ACC112 (cell line): ENCODE measurements at regions not wholly inside any gene's neighbourhood (a gene's known extent, or its start where the extent isn't known, plus 50 kb on each side); places are given as distances from the start of the nearest gene placed in this dataset.
"Not testable (repeated sequence)": the region's sequence is repeated elsewhere in the genome, so short reads cannot be mapped to it uniquely, and the experiment has no call there.

ENCODE experiments used
- H2AFZ ChIP-seq: fragments of 200-600 bp; sonication (generic); one replicate; pipeline ENCODE4 v1.6.0; 2017; ENCODE audit warnings: antibody characterized with exemption, low read length; ENCODE audit not compliant: unreplicated experiment
- H3K27ac ChIP-seq: fragments of 200-600 bp; sonication (generic); 2 replicates; pipeline ENCODE4 v1.5.1; 2014; ENCODE audit warnings: low read depth, mild to moderate bottlenecking, antibody characterized with exemption, low read length, moderate library complexity
- H3K27me3 ChIP-seq: fragments of 200-600 bp; sonication (generic); 2 replicates; pipeline ENCODE4 v1.6.1; 2014; ENCODE audit warnings: mild to moderate bottlenecking, antibody characterized with exemption, low read length, moderate library complexity, mixed read lengths; ENCODE audit not compliant: insufficient read depth
- H3K36me3 ChIP-seq: fragments of 200-600 bp; sonication (generic); 2 replicates; pipeline ENCODE4 v1.6.1; 2016; ENCODE audit warnings: mild to moderate bottlenecking, antibody characterized with exemption, low read length, moderate library complexity, mixed read lengths; ENCODE audit not compliant: insufficient read depth
- H3K4me1 ChIP-seq: fragments of 200-600 bp; sonication (generic); one replicate; pipeline ENCODE4 v1.6.1; 2016; ENCODE audit warnings: low read length, mixed read lengths; ENCODE audit not compliant: insufficient read depth, unreplicated experiment, control insufficient read depth
- H3K4me3 ChIP-seq: fragments of 200-600 bp; sonication (generic); 2 replicates; pipeline ENCODE4 v1.5.1; 2014; ENCODE audit warnings: mild to moderate bottlenecking, low read depth, low read length
- H3K79me2 ChIP-seq: fragments of 200-600 bp; sonication (generic); one replicate; pipeline ENCODE4 v1.6.0; 2016; ENCODE audit warnings: low read length; ENCODE audit not compliant: control insufficient read depth, unreplicated experiment, insufficient read depth

DNA sequence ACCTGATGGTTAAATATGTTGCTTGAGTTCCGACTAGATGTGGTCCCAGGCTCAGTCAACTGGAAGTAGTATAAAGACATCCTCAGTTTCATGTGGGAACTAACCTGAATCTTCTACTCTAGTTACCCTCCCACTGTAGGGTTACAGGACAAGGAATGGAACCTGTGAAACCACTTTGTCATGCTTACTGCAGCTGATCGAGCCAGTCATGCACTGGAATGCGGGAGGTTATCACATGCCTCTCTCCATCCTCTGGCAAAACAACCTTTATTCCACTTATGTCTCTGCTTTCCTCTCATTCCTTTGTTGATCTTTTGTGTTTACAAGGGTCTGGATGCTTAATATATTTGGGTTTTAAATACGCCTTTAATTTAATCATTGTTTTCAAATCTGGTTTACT is 111.9 kb upstream of the DDHD1 start:
- Histone ChIP-seq H3K36me3 (no peaks in the 10 kb centered on the region), H3K27me3 (peaks cover 13% of the 10 kb centered on the region; the same call in 1 of the 2 replicates), H3K27ac (no peak overlapping the region), H3K4me1 (no peaks in the 10 kb centered on the region), H3K4me3 (no peak overlapping the region), H2AFZ (no peak overlapping the region), H3K79me2 (no peaks in the 10 kb centered on the region)

GRCh38 chr14:53260928-53261327 is 107.8 kb upstream of the DDHD1 start:
- Histone ChIP-seq H3K4me1 (no peaks in the 10 kb centered on the region), H2AFZ (no peak overlapping the region), H3K4me3 (no peak overlapping the region), H3K79me2 (no peaks in the 10 kb centered on the region), H3K27ac (no peak overlapping the region), H3K36me3 (no peaks in the 10 kb centered on the region), H3K27me3 (peaks cover 13% of the 10 kb centered on the region; the same call in 1 of the 2 replicates)

- H3K79me2 ChIP-seq = no peaks in the 10 kb centered on the region
- H3K4me3 ChIP-seq = no peak overlapping the region
- H2AFZ ChIP-seq = no peak overlapping the region
- H3K27me3 ChIP-seq = peaks cover 13% of the 10 kb centered on the region; the same call in 1 of the 2 replicates
- H3K4me1 ChIP-seq = no peaks in the 10 kb centered on the region
- no peak overlapping the region for H3K27ac ChIP-seq
- no peaks in the 10 kb centered on the region for H3K36me3 ChIP-seq
Measured at GRCh38 chr14:53260286-53260685, 107.2 kb upstream of the DDHD1 start.

- no peaks in the 10 kb centered on the region for H3K36me3 ChIP-seq
- peaks cover 8% of the 10 kb centered on the region for H3K27me3 ChIP-seq
- H3K79me2 ChIP-seq = no peaks in the 10 kb centered on the region
- H3K4me3 ChIP-seq = no peak overlapping the region
- H3K27ac ChIP-seq = no peak overlapping the region
- no peak overlapping the region for H2AFZ ChIP-seq
- peaks cover 3% of the 10 kb centered on the region for H3K4me1 ChIP-seq
Measured at GRCh38 chr14:53252141-53252540, 99.0 kb upstream of the DDHD1 start.

GRCh38 chr14:53249059-53249458 is 95.9 kb upstream of the DDHD1 start:
- Histone ChIP-seq H3K4me1 (peaks cover 3% of the 10 kb centered on the region), H3K36me3 (no peaks in the 10 kb centered on the region), H3K27ac (no peak overlapping the region), H2AFZ (no peak overlapping the region), H3K4me3 (no peak overlapping the region), H3K27me3 (peaks cover 8% of the 10 kb centered on the region), H3K79me2 (no peaks in the 10 kb centered on the region)

- peaks cover 3% of the 10 kb centered on the region for H3K4me1 ChIP-seq
- no peaks in the 10 kb centered on the region for H3K79me2 ChIP-seq
- H3K4me3 ChIP-seq = no peak overlapping the region
- peaks cover 8% of the 10 kb centered on the region for H3K27me3 ChIP-seq
- H3K27ac ChIP-seq = no peak overlapping the region
- no peak overlapping the region for H2AFZ ChIP-seq
- no peaks in the 10 kb centered on the region for H3K36me3 ChIP-seq
Measured at GRCh38 chr14:53247596-53248370, 94.7 kb upstream of the DDHD1 start.

DNA sequence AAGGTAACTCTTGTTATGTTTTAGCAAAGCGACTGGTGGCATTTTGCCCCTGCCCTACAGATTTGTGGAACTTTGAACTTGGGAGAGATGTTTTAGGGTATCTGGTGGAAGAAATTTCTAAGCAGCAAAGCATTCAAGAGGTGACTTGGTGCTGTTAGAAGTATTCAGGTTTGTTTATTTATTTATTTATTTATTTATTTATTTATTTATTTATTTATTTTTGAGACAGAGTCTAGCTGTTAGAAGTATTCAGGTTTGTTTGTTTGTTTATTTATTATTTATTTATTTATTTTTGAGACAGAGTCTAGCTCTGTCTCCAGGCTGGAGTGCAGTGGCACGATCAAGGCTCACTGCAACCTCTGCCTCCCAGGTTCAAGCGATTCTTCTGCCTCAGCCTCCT is 89.8 kb upstream of the DDHD1 start:
- not testable (repeated sequence) for H3K4me3 ChIP-seq, H3K4me1 ChIP-seq, H3K36me3 ChIP-seq, H3K27ac ChIP-seq, H3K79me2 ChIP-seq, H2AFZ ChIP-seq, H3K27me3 ChIP-seq

DNA sequence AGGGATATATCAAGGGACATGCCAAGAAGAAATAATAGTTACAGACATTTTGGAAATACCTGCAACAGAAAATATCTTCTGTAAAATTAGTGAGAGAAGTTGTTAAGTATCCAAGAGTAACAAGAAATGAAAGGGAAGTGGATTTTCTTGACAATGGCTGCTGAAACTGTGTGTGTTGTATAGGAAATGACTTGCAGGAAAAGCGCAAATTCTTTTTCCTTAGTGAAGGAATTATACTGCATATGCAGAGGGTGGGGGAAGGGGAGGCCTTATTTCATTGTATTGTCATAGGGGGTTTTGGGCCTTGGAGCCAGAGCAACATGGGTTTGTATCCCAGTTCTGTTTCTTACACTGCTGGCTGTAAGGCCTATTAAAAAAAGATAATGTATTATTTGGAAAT is 84.4 kb upstream of the DDHD1 start:
- no peaks in the 10 kb centered on the region for H3K4me1 ChIP-seq
- H3K27ac ChIP-seq = no peak overlapping the region
- H3K27me3 ChIP-seq = no peaks in the 10 kb centered on the region
- H2AFZ ChIP-seq = no peak overlapping the region
- H3K4me3 ChIP-seq = no peak overlapping the region
- no peaks in the 10 kb centered on the region for H3K79me2 ChIP-seq
- no peaks in the 10 kb centered on the region for H3K36me3 ChIP-seq

DNA sequence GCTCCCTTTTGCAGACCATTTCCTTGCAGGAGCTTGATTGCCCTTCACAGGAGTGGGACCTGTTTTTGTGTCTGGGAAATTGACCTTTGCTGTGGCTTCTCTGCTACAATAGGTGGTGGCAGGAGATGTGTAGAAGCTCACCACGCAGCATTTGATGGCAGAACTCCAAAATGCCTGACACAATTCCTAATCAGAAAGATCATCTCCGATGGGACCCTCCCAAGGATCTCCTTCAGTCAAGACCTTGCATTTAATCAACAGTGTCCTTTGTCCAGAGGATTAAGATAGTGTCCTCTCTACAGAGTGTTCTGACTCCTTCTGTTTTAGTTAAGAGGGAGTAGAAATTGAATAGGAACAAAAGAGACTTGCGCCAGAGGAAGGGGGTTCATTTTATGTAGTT is 83.6 kb upstream of the DDHD1 start:
- Histone ChIP-seq H3K27me3 (no peaks in the 10 kb centered on the region), H3K4me3 (no peak overlapping the region), H3K27ac (no peak overlapping the region), H3K4me1 (no peaks in the 10 kb centered on the region), H2AFZ (no peak overlapping the region), H3K79me2 (no peaks in the 10 kb centered on the region), H3K36me3 (no peaks in the 10 kb centered on the region)

DNA sequence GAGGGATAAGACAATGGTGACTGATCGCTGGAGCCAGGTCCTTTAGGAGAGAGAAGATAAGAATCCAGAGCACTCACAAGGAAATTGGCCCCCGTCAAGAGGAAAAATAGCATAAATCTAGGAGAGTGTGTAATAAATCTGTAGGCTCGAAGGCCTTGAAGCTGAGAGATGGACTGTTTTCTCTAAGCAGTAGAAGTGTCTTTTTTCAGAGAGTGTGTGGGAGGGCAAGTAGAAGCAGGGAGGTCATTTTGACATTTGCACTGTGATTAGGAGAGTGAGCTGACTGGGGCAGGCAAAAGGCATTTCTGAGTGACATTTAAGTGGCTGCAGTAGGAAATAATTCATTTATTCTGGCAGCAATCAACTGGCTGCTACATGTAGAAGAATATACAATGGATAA is 78.0 kb upstream of the DDHD1 start:
- no peaks in the 10 kb centered on the region for H3K27me3 ChIP-seq
- H3K79me2 ChIP-seq = no peaks in the 10 kb centered on the region
- no peaks in the 10 kb centered on the region for H3K4me1 ChIP-seq
- H3K36me3 ChIP-seq = no peaks in the 10 kb centered on the region
- H3K27ac ChIP-seq = no peak overlapping the region
- H2AFZ ChIP-seq = no peak overlapping the region
- H3K4me3 ChIP-seq = no peak overlapping the region

- Histone ChIP-seq H3K79me2 (no peaks in the 10 kb centered on the region), H3K27ac (no peak overlapping the region), H3K27me3 (no peaks in the 10 kb centered on the region), H3K4me1 (no peaks in the 10 kb centered on the region), H3K36me3 (no peaks in the 10 kb centered on the region), H2AFZ (no peak overlapping the region), H3K4me3 (no peak overlapping the region)
Measured at GRCh38 chr14:53228966-53229365, 75.8 kb upstream of the DDHD1 start.
